ENCODE measurements at regions not wholly inside any gene's neighbourhood (a gene's known extent, or its start where the extent isn't known, plus 50 kb on each side); places are given as distances from the start of the nearest gene placed in this dataset.

GRCh38 chr14:28867571-28867970 is 101.0 kb downstream of the FOXG1 start:
- TF ChIP-seq GLIS3 (CRISPR knock-in tag; IDR thresholded peaks at IDR 0.05) (no peak), ZNF70 (CRISPR knock-in tag; IDR thresholded peaks at IDR 0.05) (no peak), ESRRG (CRISPR knock-in tag; IDR thresholded peaks at IDR 0.05) (no peak), ARNTL (CRISPR knock-in tag; IDR thresholded peaks at IDR 0.05; ENCODE audit: borderline replicate concordance, low read depth) (no peak), ZFP3 (CRISPR knock-in tag; IDR thresholded peaks at IDR 0.05) (no peak)
